ENCODE measurements at regions not wholly inside any gene's neighbourhood (a gene's known extent, or its start where the extent isn't known, plus 50 kb on each side); places are given as distances from the start of the nearest gene placed in this dataset.

- no peak overlapping the region for H3K9ac ChIP-seq (ENCODE audit: low read length)
- H3K56ac ChIP-seq (ENCODE audit: low read length): no peak overlapping the region
- WGBS (ENCODE audit: extremely low coverage, insufficient coverage, low lambda C conversion rate): no CpG with 5 or more reads among the region's 5 CpGs
- H2BK15ac ChIP-seq (replicated peaks; ENCODE audit: low read depth): no peak overlapping the region
- H3K79me1 ChIP-seq (ENCODE audit: low read length): no peaks in the 10 kb centered on the region
- H4K5ac ChIP-seq (ENCODE audit: low read length): no peak overlapping the region
- no peak overlapping the region for H3K4me3 ChIP-seq (ENCODE audit: low read length)
- H2BK5ac ChIP-seq (ENCODE audit: low read length): no peak overlapping the region
- H3K79me2 ChIP-seq (ENCODE audit: control insufficient read depth, insufficient read depth, low read length): no peaks in the 10 kb centered on the region
- H3K36me3 ChIP-seq (ENCODE audit: control insufficient read depth, insufficient read depth, low read length): no peaks in the 10 kb centered on the region
- H3K4me2 ChIP-seq (ENCODE audit: low read length): no peak overlapping the region
- no peak overlapping the region for H2BK120ac ChIP-seq (ENCODE audit: low read depth, low read length)
- no peak overlapping the region for H2AK5ac ChIP-seq (ENCODE audit: low read length)
- no peak overlapping the region for H3K23ac ChIP-seq (ENCODE audit: low read length)
- H3K4ac ChIP-seq (ENCODE audit: low read depth, low read length): no peak overlapping the region
- no peaks in the 10 kb centered on the region for H3K4me1 ChIP-seq (ENCODE audit: control insufficient read depth, low read depth, low read length)
- no peak overlapping the region for H3K18ac ChIP-seq (ENCODE audit: low read length)
- no peak overlapping the region for H4K8ac ChIP-seq (ENCODE audit: low read depth, low read length)
- DNase-seq: no peak
- H3K27ac ChIP-seq (ENCODE audit: low read depth, low read length): no peak overlapping the region
- H3K27me3 ChIP-seq (ENCODE audit: insufficient read depth, low read length, poor library complexity): no peaks in the 10 kb centered on the region
These were observed 217.6 kb upstream of the SPRED2 start for GRCh38 chr2:65649811-65650589.

GRCh38 chr2:65647249-65647842 is 214.9 kb upstream of the SPRED2 start:
- no peaks in the 10 kb centered on the region for H3K79me2 ChIP-seq (ENCODE audit: control insufficient read depth, insufficient read depth, low read length)
- H3K56ac ChIP-seq (ENCODE audit: low read length): no peak overlapping the region
- DNase-seq: no peak
- no peak overlapping the region for H3K4ac ChIP-seq (ENCODE audit: low read depth, low read length)
- H3K4me1 ChIP-seq (ENCODE audit: control insufficient read depth, low read depth, low read length): no peaks in the 10 kb centered on the region
- no peak overlapping the region for H2BK120ac ChIP-seq (ENCODE audit: low read depth, low read length)
- no peak overlapping the region for H2BK5ac ChIP-seq (ENCODE audit: low read length)
- H3K79me1 ChIP-seq (ENCODE audit: low read length): no peaks in the 10 kb centered on the region
- H3K9ac ChIP-seq (ENCODE audit: low read length): no peak overlapping the region
- H3K4me3 ChIP-seq (ENCODE audit: low read length): no peak overlapping the region
- H3K23ac ChIP-seq (ENCODE audit: low read length): no peak overlapping the region
- no peak overlapping the region for H3K4me2 ChIP-seq (ENCODE audit: low read length)
- no CpG with 5 or more reads among the region's 1 CpG for WGBS (ENCODE audit: extremely low coverage, insufficient coverage, low lambda C conversion rate)
- H2BK15ac ChIP-seq (replicated peaks; ENCODE audit: low read depth): no peak overlapping the region
- no peak overlapping the region for H4K5ac ChIP-seq (ENCODE audit: low read length)
- H3K27me3 ChIP-seq (ENCODE audit: insufficient read depth, low read length, poor library complexity): no peaks in the 10 kb centered on the region
- H4K8ac ChIP-seq (ENCODE audit: low read depth, low read length): no peak overlapping the region
- H3K36me3 ChIP-seq (ENCODE audit: control insufficient read depth, insufficient read depth, low read length): no peaks in the 10 kb centered on the region
- no peak overlapping the region for H3K18ac ChIP-seq (ENCODE audit: low read length)
- no peak overlapping the region for H3K27ac ChIP-seq (ENCODE audit: low read depth, low read length)
- no peak overlapping the region for H2AK5ac ChIP-seq (ENCODE audit: low read length)

- Histone ChIP-seq H2BK120ac (ENCODE audit: low read depth, low read length) (no peak overlapping the region), H4K5ac (ENCODE audit: low read length) (no peak overlapping the region), H3K4me1 (ENCODE audit: control insufficient read depth, low read depth, low read length) (no peaks in the 10 kb centered on the region), H3K27ac (ENCODE audit: low read depth, low read length) (no peak overlapping the region), H2BK15ac (replicated peaks; ENCODE audit: low read depth) (no peak overlapping the region), H4K8ac (ENCODE audit: low read depth, low read length) (no peak overlapping the region), H2BK5ac (ENCODE audit: low read length) (no peak overlapping the region), H2AK5ac (ENCODE audit: low read length) (no peak overlapping the region), H3K79me1 (ENCODE audit: low read length) (no peaks in the 10 kb centered on the region), H3K4me2 (ENCODE audit: low read length) (no peak overlapping the region), H3K9ac (ENCODE audit: low read length) (no peak overlapping the region), H3K27me3 (ENCODE audit: insufficient read depth, low read length, poor library complexity) (no peaks in the 10 kb centered on the region), H3K23ac (ENCODE audit: low read length) (no peak overlapping the region), H3K18ac (ENCODE audit: low read length) (no peak overlapping the region), H3K36me3 (ENCODE audit: control insufficient read depth, insufficient read depth, low read length) (no peaks in the 10 kb centered on the region), H3K56ac (ENCODE audit: low read length) (no peak overlapping the region), H3K79me2 (ENCODE audit: control insufficient read depth, insufficient read depth, low read length) (no peaks in the 10 kb centered on the region), H3K4ac (ENCODE audit: low read depth, low read length) (no peak overlapping the region), H3K4me3 (ENCODE audit: low read length) (no peak overlapping the region)
- no peak for DNase-seq
- no CpG with 5 or more reads among the region's 8 CpGs for WGBS (ENCODE audit: extremely low coverage, insufficient coverage, low lambda C conversion rate)
These were observed 208.3 kb upstream of the SPRED2 start for GRCh38 chr2:65640793-65641103.

GRCh38 chr2:65639156-65639864 is 206.9 kb upstream of the SPRED2 start:
- Histone ChIP-seq H2AK5ac (ENCODE audit: low read length) (no peak overlapping the region), H3K4me1 (ENCODE audit: control insufficient read depth, low read depth, low read length) (no peaks in the 10 kb centered on the region), H3K4ac (ENCODE audit: low read depth, low read length) (no peak overlapping the region), H3K27ac (ENCODE audit: low read depth, low read length) (no peak overlapping the region), H4K5ac (ENCODE audit: low read length) (no peak overlapping the region), H3K9ac (ENCODE audit: low read length) (no peak overlapping the region), H3K79me1 (ENCODE audit: low read length) (no peaks in the 10 kb centered on the region), H3K27me3 (ENCODE audit: insufficient read depth, low read length, poor library complexity) (no peaks in the 10 kb centered on the region), H3K79me2 (ENCODE audit: control insufficient read depth, insufficient read depth, low read length) (no peaks in the 10 kb centered on the region), H2BK120ac (ENCODE audit: low read depth, low read length) (no peak overlapping the region), H4K8ac (ENCODE audit: low read depth, low read length) (no peak overlapping the region), H3K36me3 (ENCODE audit: control insufficient read depth, insufficient read depth, low read length) (no peaks in the 10 kb centered on the region), H2BK15ac (replicated peaks; ENCODE audit: low read depth) (no peak overlapping the region), H3K4me2 (ENCODE audit: low read length) (no peak overlapping the region), H2BK5ac (ENCODE audit: low read length) (no peak overlapping the region), H3K18ac (ENCODE audit: low read length) (no peak overlapping the region), H3K4me3 (ENCODE audit: low read length) (no peak overlapping the region), H3K56ac (ENCODE audit: low read length) (no peak overlapping the region), H3K23ac (ENCODE audit: low read length) (no peak overlapping the region)
- peak; percentile 16 for DNase-seq
- WGBS (ENCODE audit: extremely low coverage, insufficient coverage, low lambda C conversion rate): no CpG with 5 or more reads among the region's 6 CpGs

- H3K36me3 ChIP-seq (ENCODE audit: control insufficient read depth, insufficient read depth, low read length): no peaks in the 10 kb centered on the region
- H3K4me3 ChIP-seq (ENCODE audit: low read length): no peak overlapping the region
- no peak overlapping the region for H3K9ac ChIP-seq (ENCODE audit: low read length)
- no peaks in the 10 kb centered on the region for H3K27me3 ChIP-seq (ENCODE audit: insufficient read depth, low read length, poor library complexity)
- H3K56ac ChIP-seq (ENCODE audit: low read length): no peak overlapping the region
- no peaks in the 10 kb centered on the region for H3K79me1 ChIP-seq (ENCODE audit: low read length)
- no peak overlapping the region for H2BK5ac ChIP-seq (ENCODE audit: low read length)
- H2BK15ac ChIP-seq (replicated peaks; ENCODE audit: low read depth): no peak overlapping the region
- H3K23ac ChIP-seq (ENCODE audit: low read length): no peak overlapping the region
- no peak overlapping the region for H4K8ac ChIP-seq (ENCODE audit: low read depth, low read length)
- H3K79me2 ChIP-seq (ENCODE audit: control insufficient read depth, insufficient read depth, low read length): no peaks in the 10 kb centered on the region
- H3K4ac ChIP-seq (ENCODE audit: low read depth, low read length): no peak overlapping the region
- no peak overlapping the region for H3K4me2 ChIP-seq (ENCODE audit: low read length)
- H3K27ac ChIP-seq (ENCODE audit: low read depth, low read length): no peak overlapping the region
- DNase-seq: peak; percentile 46
- no peak overlapping the region for H2BK120ac ChIP-seq (ENCODE audit: low read depth, low read length)
- no peak overlapping the region for H2AK5ac ChIP-seq (ENCODE audit: low read length)
- no peak overlapping the region for H4K5ac ChIP-seq (ENCODE audit: low read length)
- H3K18ac ChIP-seq (ENCODE audit: low read length): no peak overlapping the region
- H3K4me1 ChIP-seq (ENCODE audit: control insufficient read depth, low read depth, low read length): no peaks in the 10 kb centered on the region
These were observed 206.0 kb upstream of the SPRED2 start for GRCh38 chr2:65638443-65638842.

Data from mesendoderm (in vitro differentiated cells).